Smooth muscle cell (in vitro differentiated cells): ENCODE measurements at regions not wholly inside any gene's neighbourhood (a gene's known extent, or its start where the extent isn't known, plus 50 kb on each side); places are given as distances from the start of the nearest gene placed in this dataset.

Source experiments
- DNase-seq: peaks from one replicate; lab custom pipeline; 2025; ENCODE audit not compliant: unreplicated experiment; lab: John Stamatoyannopoulos, UW
- H2AFZ ChIP-seq: fragments of 200-600 bp; sonication (generic); 2 replicates; pipeline ENCODE4 v1.6.0; 2016; ENCODE audit warnings: antibody characterized with exemption, low read depth, mild to moderate bottlenecking
- H3F3A ChIP-seq: fragments of 200-600 bp; sonication (generic); 2 replicates; pipeline ENCODE4 v1.6.0; 2017; ENCODE audit warnings: antibody characterized with exemption, low read depth
- H3K27ac ChIP-seq: fragments of 200-600 bp; sonication (generic); 2 replicates; pipeline ENCODE4 v1.5.1; 2016; ENCODE audit warnings: low read depth, mild to moderate bottlenecking
- H3K27me3 ChIP-seq: fragments of 200-600 bp; sonication (generic); 2 replicates; pipeline ENCODE4 v1.6.1; 2016; ENCODE audit warnings: low read depth, mild to moderate bottlenecking
- H3K36me3 ChIP-seq: fragments of 200-600 bp; sonication (generic); 2 replicates; pipeline ENCODE4 v1.5.1; 2016; ENCODE audit warnings: low read depth
- H3K4me1 ChIP-seq: fragments of 200-600 bp; sonication (generic); 2 replicates; pipeline ENCODE4 v1.5.1; 2016; ENCODE audit warnings: low read depth
- H3K4me2 ChIP-seq: fragments of 200-600 bp; sonication (generic); 2 replicates; pipeline ENCODE4 v1.6.0; 2016; ENCODE audit warnings: mild to moderate bottlenecking
- H3K4me3 ChIP-seq: fragments of 200-600 bp; sonication (generic); 2 replicates; pipeline ENCODE4 v1.5.1; 2016; ENCODE audit warnings: mild to moderate bottlenecking
- H3K79me2 ChIP-seq: fragments of 200-600 bp; sonication (generic); 2 replicates; pipeline ENCODE4 v1.6.0; 2016; ENCODE audit warnings: low read depth, mild to moderate bottlenecking
- H3K9ac ChIP-seq: fragments of 200-600 bp; sonication (generic); 2 replicates; pipeline ENCODE4 v1.6.0; 2016; ENCODE audit warnings: low read depth
- H3K9me3 ChIP-seq: fragments of 200-600 bp; sonication (generic); replicated peaks from 2 replicates; pipeline ENCODE4 v1.5.1; 2016; ENCODE audit warnings: low read depth
- H4K20me1 ChIP-seq: fragments of 200-600 bp; sonication (generic); 2 replicates; pipeline ENCODE4 v1.6.0; 2016; ENCODE audit warnings: low read depth
- CTCF ChIP-seq: fragments of 200-600 bp; sonication (generic); IDR thresholded peaks from 2 replicates; pipeline ENCODE4 v1.5.1; 2017; ENCODE audit warnings: borderline replicate concordance, mild to moderate bottlenecking, antibody characterized with exemption; ENCODE audit not compliant: insufficient read depth, poor library complexity, severe bottlenecking
- WGBS: methylation state at CpG from one replicate; pipeline ENCODE4 v1.1.7; 2016; ENCODE audit warnings: low lambda C conversion rate; 5-methylcytosine and 5-hydroxymethylcytosine counted together

- Histone ChIP-seq H3K4me2 (peak overlapping the region; percentile 42), H3K27ac (no peak overlapping the region), H2AFZ (no peak overlapping the region), H3K27me3 (no peaks in the 10 kb centered on the region), H3K4me3 (no peak overlapping the region), H3K9ac (no peak overlapping the region), H3K36me3 (no peaks in the 10 kb centered on the region), H3K4me1 (no peaks in the 10 kb centered on the region), H4K20me1 (no peaks in the 10 kb centered on the region), H3K79me2 (no peaks in the 10 kb centered on the region), H3K9me3 (no peaks in the 10 kb centered on the region), H3F3A (no peaks in the 10 kb centered on the region)
- DNase-seq, result no peak
- 53% methylated on average over 1 of the region's 1 CpG for WGBS
- TF ChIP-seq CTCF, result no peak
These were observed 378.8 kb downstream of the MED13L start for GRCh38 chr12:115898670-115899069.

GRCh38 chr12:115897729-115898128 is 379.8 kb downstream of the MED13L start:
- no peaks in the 10 kb centered on the region for H3K79me2 ChIP-seq

GRCh38 chr12:115895247-115895646 is 382.2 kb downstream of the MED13L start:
- peaks cover 4% of the 10 kb centered on the region for H3K4me1 ChIP-seq
- H3K9ac ChIP-seq, result no peak overlapping the region
- H3F3A ChIP-seq, result no peaks in the 10 kb centered on the region
- TF ChIP-seq CTCF, result peak; percentile 30
- no peaks in the 10 kb centered on the region for H4K20me1 ChIP-seq
- WGBS, result 96% methylated on average over 1 of the region's 1 CpG
- no peaks in the 10 kb centered on the region for H3K36me3 ChIP-seq
- no peak overlapping the region for H2AFZ ChIP-seq
- no peak overlapping the region for H3K4me2 ChIP-seq
- H3K4me3 ChIP-seq, result no peak overlapping the region
- no peak overlapping the region for H3K27ac ChIP-seq
- H3K79me2 ChIP-seq, result no peaks in the 10 kb centered on the region
- no peaks in the 10 kb centered on the region for H3K9me3 ChIP-seq
- no peaks in the 10 kb centered on the region for H3K27me3 ChIP-seq
- DNase-seq, result no peak

More at GRCh38 chr12:115897729-115898128, 379.8 kb downstream of the MED13L start:
- H3K4me3 ChIP-seq, result no peak overlapping the region
- no peak for TF ChIP-seq CTCF
- H3K27me3 ChIP-seq, result no peaks in the 10 kb centered on the region
- no peak overlapping the region for H2AFZ ChIP-seq
- DNase-seq, result no peak
- no peaks in the 10 kb centered on the region for H3K36me3 ChIP-seq
- H3K9me3 ChIP-seq, result no peaks in the 10 kb centered on the region
- H3F3A ChIP-seq, result no peaks in the 10 kb centered on the region
- 18% methylated on average over 3 of the region's 3 CpGs for WGBS
- no peaks in the 10 kb centered on the region for H3K4me1 ChIP-seq
- no peaks in the 10 kb centered on the region for H4K20me1 ChIP-seq
- peak overlapping the region; percentile 54 for H3K27ac ChIP-seq
- no peak overlapping the region for H3K9ac ChIP-seq
- peak overlapping the region; percentile 42 for H3K4me2 ChIP-seq

GRCh38 chr12:115891556-115892164 is 385.8 kb downstream of the MED13L start:
- Histone ChIP-seq H3K4me2 (no peak overlapping the region), H3K9ac (no peak overlapping the region), H3K79me2 (no peaks in the 10 kb centered on the region), H3K4me3 (no peak overlapping the region), H3K9me3 (no peaks in the 10 kb centered on the region), H2AFZ (no peak overlapping the region), H3F3A (no peaks in the 10 kb centered on the region), H3K27me3 (no peaks in the 10 kb centered on the region), H3K4me1 (peaks cover 4% of the 10 kb centered on the region), H4K20me1 (no peaks in the 10 kb centered on the region), H3K27ac (no peak overlapping the region), H3K36me3 (no peaks in the 10 kb centered on the region)
- WGBS, result 8% methylated on average over 6 of the region's 6 CpGs
- no peak for TF ChIP-seq CTCF
- DNase-seq, result no peak
